ENCODE measurements at regions not wholly inside any gene's neighbourhood (a gene's known extent, or its start where the extent isn't known, plus 50 kb on each side); places are given as distances from the start of the nearest gene placed in this dataset.

DNA sequence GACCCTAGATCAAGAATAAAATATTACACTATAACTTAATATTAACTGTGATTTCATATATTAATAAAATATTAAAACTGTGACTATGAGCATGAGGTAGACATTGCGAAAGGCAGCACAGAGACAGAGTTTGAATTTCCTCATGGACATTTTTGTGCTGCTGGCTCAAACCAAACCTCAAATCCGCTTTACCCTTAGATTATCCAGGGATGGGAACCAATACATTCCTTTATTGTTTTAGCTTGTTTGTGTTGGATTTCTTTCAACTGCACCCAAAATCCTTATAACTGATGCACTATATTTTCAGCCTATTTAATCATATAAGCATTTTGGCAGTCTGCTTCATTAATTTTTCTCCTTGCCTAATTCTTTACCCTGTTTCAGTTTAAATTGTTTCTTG lies 436.7 kb downstream of the ATP23 start:
- Histone ChIP-seq H3K9me3 (no peaks in the 10 kb centered on the region), H3K27ac (no peak overlapping the region), H3K36me3 (no peaks in the 10 kb centered on the region), H3K4me3 (no peak overlapping the region), H3K4me1 (no peaks in the 10 kb centered on the region), H3K27me3 (no peaks in the 10 kb centered on the region)
- TF ChIP-seq, protein P1, sequence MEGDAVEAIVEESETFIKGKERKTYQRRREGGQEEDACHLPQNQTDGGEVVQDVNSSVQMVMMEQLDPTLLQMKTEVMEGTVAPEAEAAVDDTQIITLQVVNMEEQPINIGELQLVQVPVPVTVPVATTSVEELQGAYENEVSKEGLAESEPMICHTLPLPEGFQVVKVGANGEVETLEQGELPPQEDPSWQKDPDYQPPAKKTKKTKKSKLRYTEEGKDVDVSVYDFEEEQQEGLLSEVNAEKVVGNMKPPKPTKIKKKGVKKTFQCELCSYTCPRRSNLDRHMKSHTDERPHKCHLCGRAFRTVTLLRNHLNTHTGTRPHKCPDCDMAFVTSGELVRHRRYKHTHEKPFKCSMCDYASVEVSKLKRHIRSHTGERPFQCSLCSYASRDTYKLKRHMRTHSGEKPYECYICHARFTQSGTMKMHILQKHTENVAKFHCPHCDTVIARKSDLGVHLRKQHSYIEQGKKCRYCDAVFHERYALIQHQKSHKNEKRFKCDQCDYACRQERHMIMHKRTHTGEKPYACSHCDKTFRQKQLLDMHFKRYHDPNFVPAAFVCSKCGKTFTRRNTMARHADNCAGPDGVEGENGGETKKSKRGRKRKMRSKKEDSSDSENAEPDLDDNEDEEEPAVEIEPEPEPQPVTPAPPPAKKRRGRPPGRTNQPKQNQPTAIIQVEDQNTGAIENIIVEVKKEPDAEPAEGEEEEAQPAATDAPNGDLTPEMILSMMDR (IDR thresholded peaks at IDR 0.05): no peak
- no peak for DNase-seq (ENCODE audit: low spot score)

DNA sequence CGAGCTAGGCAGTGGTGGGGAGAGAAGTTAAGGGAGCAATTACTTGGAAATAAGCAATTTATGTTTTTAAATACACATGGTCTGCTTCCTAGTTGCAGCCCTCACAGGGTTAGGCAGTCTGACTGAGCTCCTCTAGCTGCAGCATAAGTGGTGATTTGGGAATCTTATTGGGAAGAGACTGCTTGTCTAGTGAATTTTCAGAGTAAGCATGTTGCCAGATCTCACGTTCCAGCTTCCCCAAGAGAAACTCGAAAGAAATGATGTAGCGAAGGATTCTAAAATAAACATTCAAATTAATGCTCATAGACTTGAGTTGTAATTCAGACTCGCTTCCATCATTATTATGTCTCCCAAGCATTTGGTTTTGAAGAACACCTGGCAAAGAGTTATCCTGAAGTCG lies 440.2 kb downstream of the ATP23 start:
- H3K36me3 ChIP-seq: no peaks in the 10 kb centered on the region
- H3K27me3 ChIP-seq: no peaks in the 10 kb centered on the region
- no peak overlapping the region for H3K27ac ChIP-seq
- no peaks in the 10 kb centered on the region for H3K4me1 ChIP-seq
- H3K4me3 ChIP-seq: no peak overlapping the region
- no peaks in the 10 kb centered on the region for H3K9me3 ChIP-seq
- TF ChIP-seq, protein P1 (IDR thresholded peaks at IDR 0.05): no peak
- no peak for DNase-seq (ENCODE audit: low spot score)

DNA sequence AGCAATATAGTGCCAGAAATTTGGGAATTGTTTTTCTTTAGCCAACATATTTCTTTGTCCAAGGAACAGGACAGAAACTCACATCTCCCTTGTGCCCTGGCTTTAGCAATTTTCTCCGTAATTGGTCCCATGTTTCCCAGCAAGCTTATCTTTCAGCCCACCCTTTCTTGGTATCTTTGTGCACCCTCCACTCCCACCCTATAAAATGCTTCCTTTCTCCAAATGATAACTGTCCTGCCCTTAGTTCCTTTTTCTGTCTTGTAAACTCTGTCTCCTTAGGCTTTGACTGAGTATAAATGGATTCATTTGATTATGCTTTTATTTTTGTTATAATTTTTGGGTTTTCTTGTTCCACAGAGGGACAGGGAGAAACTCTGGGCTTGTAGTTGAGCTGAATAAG lies 442.8 kb downstream of the ATP23 start:
- no peak overlapping the region for H3K27ac ChIP-seq
- no peaks in the 10 kb centered on the region for H3K36me3 ChIP-seq
- no peak overlapping the region for H3K4me3 ChIP-seq
- no peaks in the 10 kb centered on the region for H3K9me3 ChIP-seq
- H3K4me1 ChIP-seq: no peaks in the 10 kb centered on the region
- DNase-seq (ENCODE audit: low spot score): no peak
- no peaks in the 10 kb centered on the region for H3K27me3 ChIP-seq
- TF ChIP-seq, protein P1 (IDR thresholded peaks at IDR 0.05): no peak

DNA sequence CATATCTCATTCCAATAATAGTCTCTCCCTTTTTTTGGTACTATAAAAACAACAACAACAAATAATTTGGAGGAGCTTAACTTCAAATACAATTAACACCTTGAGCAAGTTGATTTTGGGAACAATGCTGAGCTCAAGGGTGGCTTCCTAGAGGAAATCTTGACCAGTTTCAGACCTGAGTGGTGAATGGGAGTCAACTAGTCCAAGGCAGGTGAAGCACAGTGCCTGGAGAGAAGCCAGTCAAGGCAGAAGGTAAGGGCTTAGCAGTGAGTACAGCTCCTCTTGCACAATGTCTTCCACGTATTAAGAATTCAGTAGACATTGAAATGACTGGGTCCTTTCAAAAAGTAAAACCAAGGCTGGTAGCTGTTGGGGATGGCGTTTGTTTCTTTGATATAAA lies 444.8 kb downstream of the ATP23 start:
- DNase-seq (ENCODE audit: low spot score): no peak
- TF ChIP-seq, protein P1 (IDR thresholded peaks at IDR 0.05): no peak
- Histone ChIP-seq H3K27me3 (no peaks in the 10 kb centered on the region), H3K36me3 (no peaks in the 10 kb centered on the region), H3K27ac (no peak overlapping the region), H3K9me3 (no peaks in the 10 kb centered on the region), H3K4me3 (no peak overlapping the region), H3K4me1 (no peaks in the 10 kb centered on the region)

DNA sequence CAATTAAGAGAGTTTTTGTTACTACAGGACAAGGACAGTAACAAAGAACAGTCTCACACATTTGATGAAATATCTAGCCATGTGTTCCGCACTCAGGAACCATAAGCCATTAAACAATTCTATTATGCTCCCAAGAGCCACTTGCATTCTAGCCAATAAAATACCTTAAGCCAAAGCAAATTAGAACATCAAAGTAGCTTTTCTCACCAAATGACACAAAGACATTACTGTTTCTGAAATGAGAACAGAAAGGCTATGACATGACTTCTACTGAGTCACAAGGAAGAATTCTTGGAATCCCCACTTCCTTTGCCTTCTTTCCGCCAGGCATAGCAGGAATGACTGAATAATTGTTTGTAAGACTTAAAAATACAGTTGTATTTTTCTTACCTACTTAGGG lies 445.8 kb downstream of the ATP23 start:
- H3K4me3 ChIP-seq: no peak overlapping the region
- no peaks in the 10 kb centered on the region for H3K27me3 ChIP-seq
- no peak for DNase-seq (ENCODE audit: low spot score)
- TF ChIP-seq, protein P1 (IDR thresholded peaks at IDR 0.05): no peak
- H3K27ac ChIP-seq: no peak overlapping the region
- no peaks in the 10 kb centered on the region for H3K4me1 ChIP-seq
- no peaks in the 10 kb centered on the region for H3K36me3 ChIP-seq
- no peaks in the 10 kb centered on the region for H3K9me3 ChIP-seq

DNA sequence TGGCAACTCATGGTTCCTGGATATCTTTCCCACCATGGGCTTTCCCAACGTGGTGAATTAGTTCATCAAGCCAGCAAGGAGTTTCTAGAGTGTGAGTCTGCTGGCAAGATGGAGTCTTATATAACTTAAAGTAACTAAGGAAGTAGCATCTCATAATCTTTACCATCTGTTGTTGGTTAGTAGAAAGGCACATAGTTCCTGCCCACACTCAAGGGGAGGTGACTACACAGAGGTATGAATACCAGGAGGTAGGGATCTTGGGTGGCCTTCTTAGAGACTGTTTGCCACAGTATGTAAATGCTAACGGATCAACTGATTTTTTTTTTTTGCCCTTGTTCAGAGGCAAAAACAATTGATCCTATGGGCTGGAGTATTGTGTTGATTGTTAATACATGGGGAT lies 446.9 kb downstream of the ATP23 start:
- TF ChIP-seq, protein P1 (IDR thresholded peaks at IDR 0.05): no peak
- Histone ChIP-seq H3K27me3 (no peaks in the 10 kb centered on the region), H3K27ac (no peak overlapping the region), H3K9me3 (no peaks in the 10 kb centered on the region), H3K4me1 (no peaks in the 10 kb centered on the region), H3K36me3 (no peaks in the 10 kb centered on the region), H3K4me3 (no peak overlapping the region)
- DNase-seq (ENCODE audit: low spot score): no peak
